Natural killer cell (primary cell): ENCODE measurements at regions not wholly inside any gene's neighbourhood (a gene's known extent, or its start where the extent isn't known, plus 50 kb on each side); places are given as distances from the start of the nearest gene placed in this dataset.
"Not testable (repeated sequence)": the region's sequence is repeated elsewhere in the genome, so short reads cannot be mapped to it uniquely, and the experiment has no call there.

Experiments
- ATAC-seq, 3 donors: fragments of 150-1000 bp in 2 of 3; fragments of 200-7000 bp in 1 of 3; cut with Tn5 transposase; 1 replicate in 1 of 3; 2 replicates in 2 of 3; pipeline ENCODE4 v1.10.0; 2021; ENCODE audit warnings: mild to moderate bottlenecking in 2 of 3, moderate library complexity in 2 of 3
- DNase-seq, 2 donors: peaks; one replicate each; pipeline versions ENCODE4 v3.0.0 to v3.0.0-alpha.2; 2013 to 2021; ENCODE audit warnings: mixed read lengths in 1 of 2
- H3K27ac ChIP-seq: one replicate; pipeline ENCODE4 v1.5.1; 2013; ENCODE audit warnings: mild to moderate bottlenecking, low read length
- H3K27me3 ChIP-seq: one replicate; pipeline ENCODE4 v1.6.1; 2013; ENCODE audit warnings: low read length; ENCODE audit not compliant: control insufficient read depth, insufficient read depth
- H3K36me3 ChIP-seq: one replicate; pipeline ENCODE4 v1.6.1; 2013; ENCODE audit warnings: low read length; ENCODE audit not compliant: control insufficient read depth, insufficient read depth
- H3K4me1 ChIP-seq: one replicate; pipeline ENCODE4 v1.6.1; 2013; ENCODE audit warnings: low read length; ENCODE audit not compliant: control insufficient read depth, insufficient read depth
- H3K4me3 ChIP-seq: one replicate; pipeline ENCODE4 v1.5.1; 2013; ENCODE audit warnings: low read length
- H3K9me3 ChIP-seq: one replicate; pipeline ENCODE4 v1.6.1; 2013; ENCODE audit warnings: low read length; ENCODE audit not compliant: control insufficient read depth, insufficient read depth
- H3K27ac Mint-ChIP-seq, 2 donors: one replicate each; pipeline ENCODE4 v1.8.0; 2022; ENCODE audit warnings: mild to moderate bottlenecking in 2 of 2, mixed read lengths in 2 of 2, moderate library complexity in 1 of 2
- H3K27me3 Mint-ChIP-seq, 2 donors: one replicate each; pipeline ENCODE4 v1.8.0; 2022; ENCODE audit warnings: low read depth in 2 of 2, mixed read lengths in 2 of 2
- H3K36me3 Mint-ChIP-seq: one replicate; pipeline ENCODE4 v1.8.0; 2022; ENCODE audit warnings: mixed read lengths
- H3K4me1 Mint-ChIP-seq, 2 donors: one replicate each; pipeline ENCODE4 v1.8.0; 2022; ENCODE audit warnings: mixed read lengths in 2 of 2
- H3K4me3 Mint-ChIP-seq: one replicate; pipeline ENCODE4 v1.8.0; 2022; ENCODE audit warnings: mild to moderate bottlenecking, moderate library complexity, mixed read lengths
- H3K9me3 Mint-ChIP-seq, 2 donors: one replicate each; pipeline ENCODE4 v1.8.0; 2022; ENCODE audit warnings: mixed read lengths in 2 of 2
- WGBS: methylation state at CpG from one replicate; pipeline ENCODE4 v1.1.7; 2013; ENCODE audit warnings: missing lambda C conversion rate; ENCODE audit not compliant: insufficient coverage; 5-methylcytosine and 5-hydroxymethylcytosine counted together
- intact Hi-C: fragments of 100-400 bp; cut with micrococcal nuclease; formaldehyde crosslinking; loops from one replicate; pipeline ENCODE4 v1.14.2; 2022
- TF ChIP-seq, protein P1 (sequence below): fragments of 200-600 bp; IDR thresholded peaks from one replicate; pipeline ENCODE4 v1.8.0; 2022; ENCODE audit warnings: antibody characterized with exemption

DNA sequence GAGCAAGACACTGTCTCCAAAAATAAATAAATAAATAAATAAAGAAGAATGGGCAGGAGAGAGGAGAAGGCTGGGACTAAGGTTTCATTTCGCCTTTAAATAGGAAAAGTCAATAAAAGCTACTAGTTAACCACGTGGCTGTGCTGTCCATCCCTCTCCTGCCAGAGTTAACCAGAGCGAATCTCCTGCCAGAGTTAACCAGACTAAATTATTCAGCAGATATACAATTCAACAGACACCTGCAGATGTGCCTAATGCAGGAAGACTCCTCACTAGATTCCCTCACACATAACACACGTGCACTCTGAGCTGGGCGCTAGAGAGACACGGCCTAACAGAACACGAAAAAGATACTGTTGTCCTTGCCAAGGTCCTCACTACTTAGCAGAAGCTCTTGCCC, 156.1 kb downstream of the IGLL1 start:
- Histone ChIP-seq H3K4me3 (no peak overlapping the region), H3K36me3 (no peaks in the 10 kb centered on the region), H3K9me3 (peaks cover 6% of the 10 kb centered on the region), H3K27ac (no peak overlapping the region), H3K27me3 (no peaks in the 10 kb centered on the region), H3K4me1 (no peaks in the 10 kb centered on the region)
- DNase-seq (no peak), ATAC-seq (no peak)
- Mint-ChIP-seq H3K36me3 (no peaks in the 10 kb centered on the region), H3K27ac (no peak overlapping the region), H3K4me3 (no peak overlapping the region), H3K27me3 (no peaks in the 10 kb centered on the region), H3K9me3 (peaks cover 3% of the 10 kb centered on the region in 2 donors), H3K4me1 (no peaks in the 10 kb centered on the region)
- WGBS, result 85% methylated on average over 7 of the region's 7 CpGs
- intact Hi-C loops, result no loop called here
- TF ChIP-seq, protein P1, sequence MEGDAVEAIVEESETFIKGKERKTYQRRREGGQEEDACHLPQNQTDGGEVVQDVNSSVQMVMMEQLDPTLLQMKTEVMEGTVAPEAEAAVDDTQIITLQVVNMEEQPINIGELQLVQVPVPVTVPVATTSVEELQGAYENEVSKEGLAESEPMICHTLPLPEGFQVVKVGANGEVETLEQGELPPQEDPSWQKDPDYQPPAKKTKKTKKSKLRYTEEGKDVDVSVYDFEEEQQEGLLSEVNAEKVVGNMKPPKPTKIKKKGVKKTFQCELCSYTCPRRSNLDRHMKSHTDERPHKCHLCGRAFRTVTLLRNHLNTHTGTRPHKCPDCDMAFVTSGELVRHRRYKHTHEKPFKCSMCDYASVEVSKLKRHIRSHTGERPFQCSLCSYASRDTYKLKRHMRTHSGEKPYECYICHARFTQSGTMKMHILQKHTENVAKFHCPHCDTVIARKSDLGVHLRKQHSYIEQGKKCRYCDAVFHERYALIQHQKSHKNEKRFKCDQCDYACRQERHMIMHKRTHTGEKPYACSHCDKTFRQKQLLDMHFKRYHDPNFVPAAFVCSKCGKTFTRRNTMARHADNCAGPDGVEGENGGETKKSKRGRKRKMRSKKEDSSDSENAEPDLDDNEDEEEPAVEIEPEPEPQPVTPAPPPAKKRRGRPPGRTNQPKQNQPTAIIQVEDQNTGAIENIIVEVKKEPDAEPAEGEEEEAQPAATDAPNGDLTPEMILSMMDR, result no peak

DNA sequence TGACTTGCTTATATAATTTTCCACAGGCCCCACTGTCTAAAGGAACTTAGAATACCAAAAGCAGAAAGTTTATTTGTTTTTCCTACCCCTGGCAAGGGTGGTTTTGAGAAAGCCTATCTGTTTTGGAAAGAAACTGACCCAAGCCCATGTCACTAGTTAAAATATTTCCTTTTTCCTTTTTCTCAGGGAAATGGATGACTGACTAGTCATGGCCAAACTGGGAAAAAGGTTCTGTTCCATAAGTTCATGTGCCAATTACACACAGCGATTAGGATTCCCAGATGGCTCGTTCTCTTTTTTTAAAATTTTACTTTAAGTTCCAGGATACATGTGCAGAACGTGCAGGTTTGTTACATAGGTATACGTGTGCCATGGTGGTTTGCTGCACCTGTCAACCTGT, 157.8 kb downstream of the IGLL1 start:
- H3K36me3 Mint-ChIP-seq, intact Hi-C loops, H3K4me3 ChIP-seq, DNase-seq, H3K27me3 ChIP-seq, H3K27me3 Mint-ChIP-seq, H3K9me3 ChIP-seq, ATAC-seq, H3K4me1 ChIP-seq, H3K4me1 Mint-ChIP-seq, H3K27ac ChIP-seq, H3K36me3 ChIP-seq, H3K9me3 Mint-ChIP-seq, H3K4me3 Mint-ChIP-seq, H3K27ac Mint-ChIP-seq: not testable (repeated sequence)
- 92% methylated on average over 4 of the region's 4 CpGs for WGBS

DNA sequence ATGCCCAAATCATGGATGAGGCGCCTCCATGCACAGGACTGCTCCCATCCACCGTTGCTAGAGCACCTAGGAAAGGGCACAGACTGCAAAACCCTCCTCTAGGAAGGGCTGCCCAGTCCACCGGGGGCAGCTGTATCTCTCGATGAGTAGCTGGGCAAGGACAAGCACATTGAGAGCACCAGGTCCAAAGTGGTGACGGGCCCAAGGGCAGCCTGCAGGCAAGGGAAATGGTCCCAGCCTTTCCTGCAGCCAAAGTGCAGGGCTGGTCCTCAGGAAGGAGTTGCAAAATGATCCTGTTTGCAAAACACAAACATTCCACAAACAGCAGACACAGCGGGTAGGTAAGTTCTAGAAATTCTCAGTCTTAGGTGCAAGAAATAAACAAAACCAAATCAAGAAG, 158.8 kb downstream of the IGLL1 start:
- H3K4me3 ChIP-seq, ATAC-seq, intact Hi-C loops, H3K4me1 Mint-ChIP-seq, H3K9me3 Mint-ChIP-seq, H3K4me1 ChIP-seq, H3K27me3 Mint-ChIP-seq, H3K27ac ChIP-seq, H3K36me3 ChIP-seq, DNase-seq, H3K27me3 ChIP-seq, H3K36me3 Mint-ChIP-seq, H3K9me3 ChIP-seq, H3K4me3 Mint-ChIP-seq, H3K27ac Mint-ChIP-seq: not testable (repeated sequence)
- WGBS, result 93% methylated on average over 5 of the region's 6 CpGs

DNA sequence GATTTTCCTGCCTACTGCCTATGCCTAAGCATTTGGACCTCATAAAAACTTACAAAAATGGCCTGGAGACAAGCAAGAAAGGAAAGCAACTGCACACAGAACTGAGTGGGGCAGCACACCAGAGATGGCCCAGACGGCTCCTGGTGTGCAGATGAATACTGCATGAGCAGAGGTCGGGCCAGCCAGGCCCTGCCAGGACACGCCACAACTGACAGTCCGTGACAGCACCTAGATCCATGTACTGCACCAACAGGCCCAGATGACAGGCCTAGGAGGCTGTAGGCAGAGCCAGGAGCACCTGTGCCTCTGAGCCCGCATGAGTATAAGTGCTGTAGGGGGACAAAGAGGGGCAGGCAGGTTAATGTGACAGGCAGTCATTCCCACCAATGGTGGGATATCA, 160.2 kb downstream of the IGLL1 start:
- Histone ChIP-seq H3K27ac (no peak overlapping the region), H3K9me3 (no peaks in the 10 kb centered on the region), H3K4me1 (no peaks in the 10 kb centered on the region), H3K4me3 (no peak overlapping the region), H3K36me3 (no peaks in the 10 kb centered on the region), H3K27me3 (no peaks in the 10 kb centered on the region)
- DNase-seq (no peak), ATAC-seq (no peak)
- intact Hi-C loops, result no loop called here
- TF ChIP-seq, protein P1, result no peak
- H3K9me3 Mint-ChIP-seq, result no peaks in the 10 kb centered on the region
- 85% methylated on average over 5 of the region's 5 CpGs for WGBS
- H3K27me3 Mint-ChIP-seq, result peaks cover 0 to 7% of the 10 kb centered on the region in 2 donors
- no peaks in the 10 kb centered on the region for H3K36me3 Mint-ChIP-seq
- H3K27ac Mint-ChIP-seq, result no peak overlapping the region
- H3K4me1 Mint-ChIP-seq, result peaks cover 0 to 6% of the 10 kb centered on the region in 2 donors
- no peak overlapping the region for H3K4me3 Mint-ChIP-seq

DNA sequence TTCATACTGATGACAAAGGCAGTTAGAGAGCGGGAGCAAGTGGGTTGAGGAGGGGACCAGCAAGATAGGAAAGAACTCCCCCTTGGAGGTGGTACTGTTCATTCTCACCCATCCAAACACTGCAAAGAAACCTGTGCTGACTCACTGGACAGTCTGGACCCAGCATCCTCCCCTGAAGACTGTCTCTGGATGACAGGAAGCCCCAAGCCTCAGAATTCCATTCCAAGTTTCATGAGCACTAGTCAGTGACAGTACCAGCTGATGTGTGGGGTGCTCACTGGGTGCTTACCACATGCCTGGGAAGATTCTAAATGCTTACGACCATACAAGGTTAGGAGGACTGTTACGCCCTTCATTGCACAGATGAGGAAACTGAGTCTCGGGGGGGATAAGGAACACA, 160.9 kb downstream of the IGLL1 start:
- TF ChIP-seq, protein P1, result no peak
- intact Hi-C loops, result no loop called here
- 84% methylated on average over 4 of the region's 4 CpGs for WGBS
- H3K27me3 Mint-ChIP-seq, result peaks cover 0 to 7% of the 10 kb centered on the region in 2 donors
- H3K9me3 Mint-ChIP-seq, result no peaks in the 10 kb centered on the region
- H3K4me3 Mint-ChIP-seq, result no peak overlapping the region
- Histone ChIP-seq H3K9me3 (no peaks in the 10 kb centered on the region), H3K4me3 (no peak overlapping the region), H3K27me3 (no peaks in the 10 kb centered on the region), H3K27ac (no peak overlapping the region), H3K4me1 (no peaks in the 10 kb centered on the region), H3K36me3 (no peaks in the 10 kb centered on the region)
- H3K4me1 Mint-ChIP-seq, result peaks cover 0 to 6% of the 10 kb centered on the region in 2 donors
- ATAC-seq, result no peak
- no peaks in the 10 kb centered on the region for H3K36me3 Mint-ChIP-seq
- no peak overlapping the region for H3K27ac Mint-ChIP-seq
- no peak for DNase-seq
